Upper lobe of right lung (tissue), 1 donor: ENCODE measurements at regions not wholly inside any gene's neighbourhood (a gene's known extent, or its start where the extent isn't known, plus 50 kb on each side); places are given as distances from the start of the nearest gene placed in this dataset.

Source experiments
- ATAC-seq: fragments of 200-7000 bp; cut with Tn5 transposase; one replicate; pipeline ENCODE4 v1.9.1; 2020; ENCODE audit warnings: mild to moderate bottlenecking, moderate library complexity
- DNase-seq: peaks from one replicate; pipeline ENCODE4 v3.0.0-alpha.2; 2020
- H3K27ac ChIP-seq: fragments of 200-600 bp; one replicate; pipeline ENCODE4 v1.8.0; 2022
- H3K27me3 ChIP-seq: fragments of 200-600 bp; one replicate; pipeline ENCODE4 v1.8.0; 2022; ENCODE audit warnings: mild to moderate bottlenecking
- H3K36me3 ChIP-seq: fragments of 200-600 bp; one replicate; pipeline ENCODE4 v1.8.0; 2022
- H3K4me1 ChIP-seq: fragments of 200-600 bp; one replicate; pipeline ENCODE4 v1.8.0; 2022
- H3K4me3 ChIP-seq: fragments of 200-600 bp; one replicate; pipeline ENCODE4 v1.8.0; 2022; ENCODE audit warnings: mild to moderate bottlenecking
- H3K9me3 ChIP-seq: fragments of 200-600 bp; one replicate; pipeline ENCODE4 v1.8.0; 2022
- intact Hi-C: fragments of 100-400 bp; cut with DNase I; formaldehyde crosslinking; loops from one replicate; pipeline ENCODE4 v1.11.0; 2022
- TF ChIP-seq, protein P1 (sequence below): fragments of 200-600 bp; IDR thresholded peaks from one replicate; pipeline ENCODE4 v1.8.0; 2022; ENCODE audit warnings: antibody characterized with exemption
- donor health status: DM: no; HTN: yes; CAD: no; lungs with severe emphysema.

DNA sequence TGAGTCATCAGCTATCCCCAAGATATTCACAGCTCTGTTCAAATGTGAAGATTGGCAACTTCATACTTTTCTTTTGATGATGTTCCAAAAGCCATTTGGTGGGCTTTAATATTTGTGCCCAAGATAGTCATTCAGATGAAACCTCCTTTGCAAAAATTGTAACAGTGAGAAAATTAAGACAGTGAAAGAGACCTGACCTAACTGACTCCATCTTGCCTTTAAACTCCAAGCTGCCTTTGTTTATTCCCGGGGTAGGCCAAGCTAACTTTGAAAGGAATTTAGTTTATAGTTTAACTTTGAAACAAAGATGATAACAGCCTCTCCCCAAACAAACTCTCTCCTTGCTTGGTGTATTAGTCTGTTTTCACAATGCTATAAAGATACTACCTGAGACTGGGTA lies 221.1 kb downstream of the KTN1 start:
- Histone ChIP-seq H3K36me3 (no peaks in the 10 kb centered on the region), H3K27me3 (no peaks in the 10 kb centered on the region), H3K27ac (no peak overlapping the region), H3K4me3 (no peak overlapping the region), H3K9me3 (no peaks in the 10 kb centered on the region), H3K4me1 (no peaks in the 10 kb centered on the region)
- TF ChIP-seq, protein P1, sequence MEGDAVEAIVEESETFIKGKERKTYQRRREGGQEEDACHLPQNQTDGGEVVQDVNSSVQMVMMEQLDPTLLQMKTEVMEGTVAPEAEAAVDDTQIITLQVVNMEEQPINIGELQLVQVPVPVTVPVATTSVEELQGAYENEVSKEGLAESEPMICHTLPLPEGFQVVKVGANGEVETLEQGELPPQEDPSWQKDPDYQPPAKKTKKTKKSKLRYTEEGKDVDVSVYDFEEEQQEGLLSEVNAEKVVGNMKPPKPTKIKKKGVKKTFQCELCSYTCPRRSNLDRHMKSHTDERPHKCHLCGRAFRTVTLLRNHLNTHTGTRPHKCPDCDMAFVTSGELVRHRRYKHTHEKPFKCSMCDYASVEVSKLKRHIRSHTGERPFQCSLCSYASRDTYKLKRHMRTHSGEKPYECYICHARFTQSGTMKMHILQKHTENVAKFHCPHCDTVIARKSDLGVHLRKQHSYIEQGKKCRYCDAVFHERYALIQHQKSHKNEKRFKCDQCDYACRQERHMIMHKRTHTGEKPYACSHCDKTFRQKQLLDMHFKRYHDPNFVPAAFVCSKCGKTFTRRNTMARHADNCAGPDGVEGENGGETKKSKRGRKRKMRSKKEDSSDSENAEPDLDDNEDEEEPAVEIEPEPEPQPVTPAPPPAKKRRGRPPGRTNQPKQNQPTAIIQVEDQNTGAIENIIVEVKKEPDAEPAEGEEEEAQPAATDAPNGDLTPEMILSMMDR = no peak
- intact Hi-C loops = no loop called here
- ATAC-seq (no peak), DNase-seq (no peak)

DNA sequence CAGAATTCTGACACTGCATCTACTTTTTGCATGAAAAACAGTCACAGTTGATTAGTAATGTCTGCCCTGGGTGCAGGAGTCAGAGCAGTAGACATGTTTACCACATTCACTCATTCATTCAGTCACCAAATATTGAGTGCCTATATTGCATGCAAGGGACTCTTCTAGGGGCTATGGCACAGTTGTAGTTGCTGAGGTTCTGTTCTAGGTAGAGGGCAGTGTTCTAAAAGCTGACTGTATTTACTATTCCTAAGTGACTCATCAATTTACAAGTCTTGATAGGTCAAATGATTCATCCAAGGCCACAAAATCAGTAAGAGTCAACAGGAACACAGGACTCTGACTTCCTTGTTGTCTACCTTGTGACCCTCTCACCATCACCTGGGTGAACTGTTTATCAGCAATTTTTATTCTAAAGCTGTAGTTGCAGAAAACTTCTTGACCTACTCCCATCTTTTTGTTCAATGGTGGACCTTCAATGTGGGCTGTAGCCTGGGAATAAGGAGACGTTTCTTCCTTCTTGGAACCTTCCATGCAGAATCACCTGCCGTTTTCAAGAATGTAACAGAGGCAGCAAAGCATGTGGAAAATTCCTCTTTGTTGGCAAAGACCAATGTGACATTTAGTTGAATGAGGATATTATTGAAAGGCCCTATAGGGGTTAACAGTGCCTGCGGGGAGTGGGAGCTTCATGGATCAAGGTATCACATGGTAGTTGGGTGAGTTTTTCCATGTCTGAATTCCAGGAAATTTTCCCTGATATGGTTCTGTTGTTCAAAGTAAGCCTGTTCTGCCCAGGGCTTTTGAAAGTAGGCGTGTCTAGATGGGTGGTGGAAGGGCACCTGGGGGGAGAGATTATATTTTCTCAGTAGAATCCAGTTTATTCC lies 223.2 kb downstream of the KTN1 start:
- no peak for ATAC-seq
- intact Hi-C loops = no loop called here
- Histone ChIP-seq H3K27me3 (no peaks in the 10 kb centered on the region), H3K27ac (no peak overlapping the region), H3K36me3 (no peaks in the 10 kb centered on the region), H3K9me3 (no peaks in the 10 kb centered on the region), H3K4me1 (peaks cover 11% of the 10 kb centered on the region), H3K4me3 (no peak overlapping the region)
- no peak for DNase-seq
- TF ChIP-seq, protein P1 = no peak

DNA sequence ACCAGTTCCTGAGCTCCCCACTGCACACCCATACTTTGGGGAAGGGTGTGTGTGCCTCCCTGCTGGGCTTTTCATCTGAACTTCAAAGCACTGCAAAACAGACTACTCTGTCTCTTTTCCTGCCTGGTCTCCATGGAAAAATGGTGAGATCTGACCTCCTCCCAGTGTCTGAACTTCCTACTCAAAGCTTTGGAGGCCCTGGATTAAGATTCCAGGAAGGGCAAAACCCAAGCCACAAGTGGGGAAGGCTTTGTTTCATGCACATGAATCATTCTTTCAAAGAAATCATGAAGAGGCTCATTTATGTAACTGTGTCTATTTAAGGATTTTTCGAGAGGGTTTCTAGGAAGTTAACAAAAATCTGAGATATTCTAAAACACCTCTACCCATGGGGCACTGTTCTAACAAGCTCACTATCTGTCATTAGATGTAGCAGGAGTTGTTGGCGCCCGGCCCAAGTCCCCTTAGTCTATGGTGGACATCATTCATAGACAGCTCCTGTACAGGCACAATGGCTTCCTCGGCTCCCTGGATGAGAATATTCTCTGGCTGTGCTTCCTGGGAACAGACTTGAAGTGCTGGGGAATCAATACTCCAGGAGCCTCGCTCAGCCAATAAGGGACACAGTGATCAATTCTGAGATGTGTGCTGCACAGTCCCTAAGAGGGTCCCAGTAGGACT lies 224.0 kb downstream of the KTN1 start:
- Histone ChIP-seq H3K4me1 (peaks cover 11% of the 10 kb centered on the region), H3K9me3 (no peaks in the 10 kb centered on the region), H3K27ac (no peak overlapping the region), H3K36me3 (no peaks in the 10 kb centered on the region), H3K27me3 (no peaks in the 10 kb centered on the region), H3K4me3 (no peak overlapping the region)
- no peak for ATAC-seq
- DNase-seq = no peak
- intact Hi-C loops = no loop called here
- TF ChIP-seq, protein P1 = no peak

DNA sequence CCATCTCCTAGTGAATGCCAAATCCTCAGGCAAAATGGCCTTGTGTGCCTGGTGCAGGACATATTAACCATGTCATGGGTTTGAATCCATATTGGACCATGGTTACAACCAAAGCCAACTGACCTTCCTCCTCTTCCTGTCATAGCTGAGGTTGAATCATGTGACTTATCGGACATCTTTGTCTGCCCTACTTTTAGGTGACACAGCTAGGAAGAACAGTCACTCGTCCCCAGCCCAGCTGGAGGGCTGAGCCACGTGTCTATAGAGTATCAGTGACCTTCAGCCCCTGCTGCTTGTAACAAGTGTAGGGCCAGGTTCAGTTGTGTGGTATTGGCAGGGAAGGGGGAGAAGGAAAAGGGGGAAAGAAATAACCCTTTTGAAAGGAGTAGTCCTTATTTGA lies 225.2 kb downstream of the KTN1 start:
- TF ChIP-seq, protein P1 = no peak
- H3K4me3 ChIP-seq = no peak overlapping the region
- H3K36me3 ChIP-seq = no peaks in the 10 kb centered on the region
- intact Hi-C loops = no loop called here
- ATAC-seq = no peak
- no peak overlapping the region for H3K27ac ChIP-seq
- no peaks in the 10 kb centered on the region for H3K9me3 ChIP-seq
- H3K4me1 ChIP-seq = peaks cover 11% of the 10 kb centered on the region
- DNase-seq = no peak
- no peaks in the 10 kb centered on the region for H3K27me3 ChIP-seq

DNA sequence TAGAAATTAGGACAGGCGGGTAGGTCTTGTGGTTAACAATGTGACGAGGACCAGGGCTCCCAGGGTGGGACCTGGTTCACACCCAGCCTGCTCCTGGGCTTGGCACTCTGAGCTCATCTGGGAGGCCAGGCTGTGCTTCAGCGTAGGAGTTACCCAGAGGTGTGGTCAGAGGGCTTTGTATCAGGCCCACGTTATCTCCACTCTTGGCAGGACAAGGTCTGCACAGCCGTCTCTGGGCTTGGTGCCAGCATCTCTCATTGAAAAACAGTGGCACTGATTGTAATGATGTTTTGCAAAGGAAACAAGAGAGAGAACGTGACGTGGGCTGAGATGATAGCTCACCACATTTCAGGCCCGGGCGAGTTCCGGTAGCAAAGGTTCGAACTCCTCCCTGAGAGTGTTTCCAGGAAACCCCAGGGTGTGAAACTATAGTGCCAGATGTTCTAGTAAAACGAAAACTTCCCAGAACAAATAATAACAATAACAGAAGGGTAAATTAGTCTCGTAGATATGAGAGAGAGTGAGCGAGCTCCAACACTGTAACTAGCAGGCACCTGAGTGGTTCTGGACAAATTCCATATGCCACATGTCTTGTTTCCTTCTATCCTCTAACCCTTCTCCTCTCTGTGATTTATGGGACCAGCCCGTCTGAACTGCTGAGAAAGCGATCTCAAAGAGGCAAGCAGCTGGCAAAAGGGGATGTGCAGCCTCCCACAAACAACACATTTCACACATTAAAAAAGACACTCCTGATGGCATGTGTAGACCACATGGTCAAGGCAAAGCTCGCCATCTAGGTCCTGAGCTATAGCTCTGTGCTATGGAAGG lies 227.3 kb downstream of the KTN1 start:
- peaks cover 11% of the 10 kb centered on the region for H3K4me1 ChIP-seq
- intact Hi-C loops = no loop called here
- no peaks in the 10 kb centered on the region for H3K27me3 ChIP-seq
- no peaks in the 10 kb centered on the region for H3K36me3 ChIP-seq
- DNase-seq = peak; percentile 72
- H3K9me3 ChIP-seq = no peaks in the 10 kb centered on the region
- TF ChIP-seq, protein P1 = no peak
- peak overlapping the region; percentile 20 for H3K27ac ChIP-seq
- ATAC-seq = peak; percentile 91
- no peak overlapping the region for H3K4me3 ChIP-seq
